HG03175 (cell line): ENCODE measurements at regions not wholly inside any gene's neighbourhood (a gene's known extent, or its start where the extent isn't known, plus 50 kb on each side); places are given as distances from the start of the nearest gene placed in this dataset.

ENCODE experiments used
- ATAC-seq: cut with Tn5 transposase; IDR thresholded peaks from one replicate; pipeline ENCODE4 v1.9.1; 2021; ENCODE audit warnings: mild to moderate bottlenecking, moderate library complexity; ENCODE audit not compliant: unreplicated experiment

- ATAC-seq: no peak
Measured at GRCh38 chr13:73687087-73687486, 447.1 kb downstream of the KLF12 start.

- no peak for ATAC-seq
Measured at GRCh38 chr13:73684750-73685149, 449.5 kb downstream of the KLF12 start.

GRCh38 chr13:73684286-73684685, 449.9 kb downstream of the KLF12 start:
- ATAC-seq: no peak

GRCh38 chr13:73683746-73684145, 450.5 kb downstream of the KLF12 start:
- no peak for ATAC-seq

GRCh38 chr13:73681779-73682178, 452.4 kb downstream of the KLF12 start:
- no peak for ATAC-seq

- no peak for ATAC-seq
Measured at GRCh38 chr13:73681015-73681414, 453.2 kb downstream of the KLF12 start.

- ATAC-seq: no peak
Measured at GRCh38 chr13:73677048-73677601, 457.1 kb downstream of the KLF12 start.

GRCh38 chr13:73676550-73677047, 457.6 kb downstream of the KLF12 start:
- no peak for ATAC-seq

- ATAC-seq: no peak
Measured at GRCh38 chr13:73675821-73676220, 458.4 kb downstream of the KLF12 start.

GRCh38 chr13:73674570-73674969, 459.6 kb downstream of the KLF12 start:
- ATAC-seq: no peak

- ATAC-seq: no peak
Measured at GRCh38 chr13:73673931-73674330, 460.3 kb downstream of the KLF12 start.

GRCh38 chr13:73672492-73672891, 461.7 kb downstream of the KLF12 start:
- no peak for ATAC-seq

GRCh38 chr13:73671732-73672131, 462.5 kb downstream of the KLF12 start:
- ATAC-seq: no peak

- ATAC-seq: no peak
Measured at GRCh38 chr13:73671011-73671410, 463.2 kb downstream of the KLF12 start.

GRCh38 chr13:73667756-73668155, 466.4 kb downstream of the KLF12 start:
- no peak for ATAC-seq

- ATAC-seq: no peak
Measured at GRCh38 chr13:73665261-73665660, 468.9 kb downstream of the KLF12 start.

GRCh38 chr13:73664851-73665250, 469.4 kb downstream of the KLF12 start:
- ATAC-seq: no peak

- ATAC-seq: no peak
Measured at GRCh38 chr13:73662833-73663232, 471.4 kb downstream of the KLF12 start.

GRCh38 chr13:73661687-73662425, 472.3 kb downstream of the KLF12 start:
- no peak for ATAC-seq

GRCh38 chr13:73661066-73661465, 473.1 kb downstream of the KLF12 start:
- no peak for ATAC-seq

- ATAC-seq: no peak
Measured at GRCh38 chr13:73658639-73659038, 475.6 kb downstream of the KLF12 start.

- no peak for ATAC-seq
Measured at GRCh38 chr13:73657821-73658540, 476.2 kb downstream of the KLF12 start.
